ENCODE measurements at regions not wholly inside any gene's neighbourhood (a gene's known extent, or its start where the extent isn't known, plus 50 kb on each side); places are given as distances from the start of the nearest gene placed in this dataset.

DNA sequence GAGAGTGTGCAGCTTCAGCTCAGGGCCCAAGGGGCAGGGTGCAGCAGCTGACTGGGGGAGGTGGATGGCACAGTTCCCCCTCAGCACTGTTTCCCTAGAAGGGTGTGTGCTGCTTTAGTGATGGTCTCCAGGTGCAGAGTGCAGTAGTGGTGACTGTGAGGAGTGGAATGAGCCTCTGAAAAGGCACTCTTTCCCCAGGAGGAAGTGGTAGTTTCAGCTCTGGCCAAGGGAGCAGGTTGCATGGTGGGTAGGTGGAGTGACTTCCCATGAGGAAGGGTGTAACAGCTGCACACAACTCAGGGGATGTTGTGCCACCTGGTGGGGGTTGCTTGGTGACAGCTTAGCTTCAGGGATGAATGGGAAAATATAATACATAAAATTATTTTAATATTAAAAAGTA is 251.5 kb upstream of the NXPH2 start:
- no peak for TF ChIP-seq POLR2A (IDR thresholded peaks at IDR 0.05)
- TF ChIP-seq CTCF (IDR thresholded peaks at IDR 0.05), result no peak
